KMS-11 (cell line): ENCODE measurements at regions not wholly inside any gene's neighbourhood (a gene's known extent, or its start where the extent isn't known, plus 50 kb on each side); places are given as distances from the start of the nearest gene placed in this dataset.

ENCODE experiments used
- H2AFZ ChIP-seq: fragments of 200-600 bp; sonication (generic); 2 replicates; pipeline ENCODE4 v1.6.1; 2016; ENCODE audit warnings: antibody characterized with exemption, mixed run types, low read depth
- H3K27ac ChIP-seq: fragments of 200-600 bp; sonication (generic); 2 replicates; pipeline ENCODE4 v1.6.1; 2016; ENCODE audit warnings: mild to moderate bottlenecking, mixed run types
- H3K27me3 ChIP-seq: fragments of 200-600 bp; sonication (generic); 2 replicates; pipeline ENCODE4 v1.6.1; 2017; ENCODE audit warnings: mild to moderate bottlenecking, low read depth, mixed run types, moderate library complexity; ENCODE audit not compliant: insufficient read depth
- H3K36me3 ChIP-seq: fragments of 200-600 bp; sonication (generic); 2 replicates; pipeline ENCODE4 v1.6.1; 2017; ENCODE audit warnings: mild to moderate bottlenecking, mixed run types; ENCODE audit not compliant: insufficient read depth
- H3K4me1 ChIP-seq: fragments of 200-600 bp; sonication (generic); 2 replicates; pipeline ENCODE4 v1.6.1; 2016; ENCODE audit warnings: mild to moderate bottlenecking, low read depth, mixed run types; ENCODE audit not compliant: poor library complexity, severe bottlenecking
- H3K4me2 ChIP-seq: fragments of 200-600 bp; sonication (generic); 2 replicates; pipeline ENCODE4 v1.7.0; 2016; ENCODE audit warnings: mild to moderate bottlenecking, mixed run types
- H3K4me3 ChIP-seq: fragments of 200-600 bp; sonication (generic); IDR thresholded peaks from 2 replicates; pipeline ENCODE4 v1.6.1; 2017; ENCODE audit warnings: low read depth, low read length, mixed read lengths; ENCODE audit not compliant: insufficient read depth
- H3K79me2 ChIP-seq: fragments of 200-600 bp; sonication (generic); 2 replicates; pipeline ENCODE4 v1.6.1; 2016; ENCODE audit warnings: low read depth, mixed run types; ENCODE audit not compliant: insufficient read depth
- H3K9ac ChIP-seq: fragments of 200-600 bp; sonication (generic); 2 replicates; pipeline ENCODE4 v1.6.1; 2016; ENCODE audit warnings: mild to moderate bottlenecking, mixed run types
- H4K20me1 ChIP-seq: fragments of 200-600 bp; sonication (generic); 2 replicates; pipeline ENCODE4 v1.6.1; 2016; ENCODE audit warnings: mild to moderate bottlenecking, mixed run types; ENCODE audit not compliant: insufficient read depth
- TF ChIP-seq, protein P1 (sequence below): fragments of 200-600 bp; sonication (generic); conservative IDR thresholded peaks from 2 replicates; pipeline ENCODE4 v1.6.1; 2017; ENCODE audit warnings: low read depth, mild to moderate bottlenecking, antibody characterized with exemption, low read length, moderate library complexity, mixed read lengths

DNA sequence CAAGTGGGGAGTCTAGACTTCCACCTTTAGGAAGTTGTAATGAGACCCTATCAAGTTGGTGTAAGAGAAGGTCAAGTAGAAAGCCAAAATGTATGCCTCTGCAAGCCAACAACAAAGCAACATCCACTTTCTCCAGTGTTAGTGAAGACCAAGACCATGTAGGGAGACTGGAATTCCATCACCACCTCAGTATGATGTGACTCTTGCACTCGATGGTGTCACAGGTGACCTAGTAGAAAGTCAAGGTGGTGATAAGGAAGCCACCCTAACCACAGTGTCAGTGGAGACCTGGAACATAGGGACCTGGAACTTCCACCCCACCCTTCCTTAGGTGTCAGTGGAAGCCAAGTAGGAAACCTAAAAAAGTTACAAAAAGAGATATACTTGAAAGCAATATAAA lies 278.1 kb upstream of the KCNMB2 start:
- H3K4me2 ChIP-seq, result no peak overlapping the region
- H4K20me1 ChIP-seq, result no peaks in the 10 kb centered on the region
- no peak overlapping the region for H3K4me3 ChIP-seq
- H3K4me1 ChIP-seq, result no peaks in the 10 kb centered on the region
- no peaks in the 10 kb centered on the region for H3K27me3 ChIP-seq
- H3K36me3 ChIP-seq, result no peaks in the 10 kb centered on the region
- H3K79me2 ChIP-seq, result no peaks in the 10 kb centered on the region
- TF ChIP-seq, protein P1, sequence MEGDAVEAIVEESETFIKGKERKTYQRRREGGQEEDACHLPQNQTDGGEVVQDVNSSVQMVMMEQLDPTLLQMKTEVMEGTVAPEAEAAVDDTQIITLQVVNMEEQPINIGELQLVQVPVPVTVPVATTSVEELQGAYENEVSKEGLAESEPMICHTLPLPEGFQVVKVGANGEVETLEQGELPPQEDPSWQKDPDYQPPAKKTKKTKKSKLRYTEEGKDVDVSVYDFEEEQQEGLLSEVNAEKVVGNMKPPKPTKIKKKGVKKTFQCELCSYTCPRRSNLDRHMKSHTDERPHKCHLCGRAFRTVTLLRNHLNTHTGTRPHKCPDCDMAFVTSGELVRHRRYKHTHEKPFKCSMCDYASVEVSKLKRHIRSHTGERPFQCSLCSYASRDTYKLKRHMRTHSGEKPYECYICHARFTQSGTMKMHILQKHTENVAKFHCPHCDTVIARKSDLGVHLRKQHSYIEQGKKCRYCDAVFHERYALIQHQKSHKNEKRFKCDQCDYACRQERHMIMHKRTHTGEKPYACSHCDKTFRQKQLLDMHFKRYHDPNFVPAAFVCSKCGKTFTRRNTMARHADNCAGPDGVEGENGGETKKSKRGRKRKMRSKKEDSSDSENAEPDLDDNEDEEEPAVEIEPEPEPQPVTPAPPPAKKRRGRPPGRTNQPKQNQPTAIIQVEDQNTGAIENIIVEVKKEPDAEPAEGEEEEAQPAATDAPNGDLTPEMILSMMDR, result no peak
- no peak overlapping the region for H3K27ac ChIP-seq
- H2AFZ ChIP-seq, result no peak overlapping the region
- H3K9ac ChIP-seq, result no peak overlapping the region

DNA sequence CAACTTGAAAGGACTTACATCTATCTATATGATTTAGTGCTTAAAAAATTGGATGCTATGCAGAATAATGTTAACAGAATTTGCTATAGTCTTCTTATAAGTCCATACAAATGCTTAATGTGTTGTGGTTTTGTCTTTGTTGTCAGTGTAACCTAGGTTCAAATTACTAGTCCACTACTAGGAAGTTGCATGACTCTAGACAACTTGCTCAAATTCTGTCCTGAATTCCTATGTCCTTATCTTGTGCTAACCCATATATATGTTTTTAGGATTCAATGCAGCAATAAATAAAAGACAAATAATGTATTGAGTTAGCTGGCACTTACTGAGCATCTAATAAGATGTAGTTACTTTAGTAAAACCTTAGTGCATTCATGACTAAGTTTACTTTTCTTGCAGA lies 276.5 kb upstream of the KCNMB2 start:
- Histone ChIP-seq H3K36me3 (no peaks in the 10 kb centered on the region), H3K4me3 (no peak overlapping the region), H3K79me2 (no peaks in the 10 kb centered on the region), H3K27ac (no peak overlapping the region), H3K4me2 (no peak overlapping the region), H3K27me3 (no peaks in the 10 kb centered on the region), H2AFZ (no peak overlapping the region), H4K20me1 (no peaks in the 10 kb centered on the region), H3K4me1 (no peaks in the 10 kb centered on the region), H3K9ac (no peak overlapping the region)
- TF ChIP-seq, protein P1, result no peak

- H3K4me2 ChIP-seq, result no peak overlapping the region
- no peak overlapping the region for H2AFZ ChIP-seq
These were observed 275.2 kb upstream of the KCNMB2 start for GRCh38 chr3:178260887-178261565.

GRCh38 chr3:178263236-178263916 lies 272.9 kb upstream of the KCNMB2 start:
- Histone ChIP-seq H4K20me1 (no peaks in the 10 kb centered on the region), H3K79me2 (no peaks in the 10 kb centered on the region), H3K9ac (no peak overlapping the region), H3K27ac (no peak overlapping the region), H3K4me1 (no peaks in the 10 kb centered on the region), H3K4me2 (no peak overlapping the region), H3K4me3 (no peak overlapping the region), H3K36me3 (no peaks in the 10 kb centered on the region), H2AFZ (no peak overlapping the region), H3K27me3 (no peaks in the 10 kb centered on the region)
- TF ChIP-seq, protein P1, result no peak

More at GRCh38 chr3:178260887-178261565, 275.2 kb upstream of the KCNMB2 start:
- H4K20me1 ChIP-seq, result no peaks in the 10 kb centered on the region
- no peak overlapping the region for H3K9ac ChIP-seq
- no peaks in the 10 kb centered on the region for H3K36me3 ChIP-seq
- H3K4me1 ChIP-seq, result no peaks in the 10 kb centered on the region
- no peaks in the 10 kb centered on the region for H3K27me3 ChIP-seq
- no peak overlapping the region for H3K27ac ChIP-seq
- no peaks in the 10 kb centered on the region for H3K79me2 ChIP-seq
- H3K4me3 ChIP-seq, result no peak overlapping the region
- TF ChIP-seq, protein P1, result no peak
